ENCODE measurements at regions not wholly inside any gene's neighbourhood (a gene's known extent, or its start where the extent isn't known, plus 50 kb on each side); places are given as distances from the start of the nearest gene placed in this dataset.

GRCh38 chr6:56378507-56378906 is 131.1 kb upstream of the COL21A1 start:
- DNase-seq (ENCODE audit: low read depth in 3 of 3), result no peak

DNA sequence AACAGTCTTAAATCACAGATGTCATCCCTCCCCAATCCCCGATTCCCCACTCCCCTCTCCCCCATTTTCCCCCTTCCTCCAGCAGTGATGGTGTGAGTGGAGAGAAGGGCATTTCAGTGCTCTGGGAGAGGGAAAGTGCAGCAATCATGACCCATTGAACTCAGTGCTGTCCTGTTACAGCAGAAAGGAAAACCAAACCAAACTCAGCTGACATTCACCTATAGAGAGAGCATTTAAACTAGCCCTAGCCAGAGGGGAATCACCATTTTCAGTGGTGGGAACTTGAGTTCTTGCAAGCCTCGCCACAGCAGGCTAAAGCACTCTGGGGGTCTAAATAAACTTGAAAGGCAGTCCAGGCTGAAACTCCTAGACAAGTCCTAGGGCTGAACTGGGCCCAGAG is 129.9 kb upstream of the COL21A1 start:
- no peak for DNase-seq (ENCODE audit: low read depth in 3 of 3)

DNA sequence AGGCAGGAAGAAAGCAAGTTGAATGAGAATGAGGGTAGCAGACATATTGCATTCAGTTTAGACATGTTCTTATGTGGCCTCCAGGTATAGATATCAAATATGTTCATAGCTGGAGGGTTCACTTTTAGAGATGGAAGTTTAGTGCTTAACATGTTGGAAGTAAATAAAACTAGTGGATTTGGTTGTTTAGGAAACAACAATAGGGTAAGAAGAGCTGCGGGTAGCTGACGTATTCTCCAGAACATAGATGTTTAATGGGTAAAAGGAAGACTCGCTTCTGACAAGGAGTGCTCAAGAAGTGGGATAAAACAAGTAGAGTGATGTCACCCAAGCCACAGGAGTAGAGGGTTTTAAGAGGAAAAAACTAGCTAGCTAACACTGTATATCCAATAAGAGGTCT is 128.4 kb upstream of the COL21A1 start:
- no peak for DNase-seq (ENCODE audit: low read depth in 3 of 3)

GRCh38 chr6:56374841-56375369 is 127.5 kb upstream of the COL21A1 start:
- no peak for DNase-seq (ENCODE audit: low read depth in 3 of 3)

DNA sequence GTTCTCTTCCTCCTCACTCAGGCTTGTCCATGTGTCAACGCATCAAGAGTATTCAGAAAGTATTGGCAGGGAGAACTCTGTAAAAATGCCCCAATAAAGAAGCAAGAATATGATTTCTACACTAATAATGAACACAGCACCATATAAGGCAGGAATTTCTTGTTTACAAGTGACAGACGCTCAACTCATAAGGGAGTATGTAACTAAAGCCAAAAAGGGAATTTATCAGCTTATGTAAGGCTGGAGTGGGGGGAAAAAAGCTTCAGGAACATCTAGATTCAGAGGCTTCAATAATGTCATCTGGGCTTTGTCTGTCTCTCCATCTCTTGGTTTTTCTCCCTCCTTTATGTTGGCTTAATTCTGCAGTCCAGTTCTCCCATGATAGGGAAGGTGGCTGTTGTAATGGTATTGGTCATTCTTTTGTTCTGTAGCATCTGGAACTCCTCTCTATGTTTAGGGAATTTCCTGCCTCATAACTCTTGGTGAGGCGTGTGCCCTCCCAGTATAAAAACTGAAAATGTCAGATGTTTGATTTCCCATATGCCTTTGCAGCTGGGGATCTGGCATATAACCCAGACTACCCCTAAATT is 125.1 kb upstream of the COL21A1 start:
- no peak for DNase-seq (ENCODE audit: low read depth in 3 of 3)

DNA sequence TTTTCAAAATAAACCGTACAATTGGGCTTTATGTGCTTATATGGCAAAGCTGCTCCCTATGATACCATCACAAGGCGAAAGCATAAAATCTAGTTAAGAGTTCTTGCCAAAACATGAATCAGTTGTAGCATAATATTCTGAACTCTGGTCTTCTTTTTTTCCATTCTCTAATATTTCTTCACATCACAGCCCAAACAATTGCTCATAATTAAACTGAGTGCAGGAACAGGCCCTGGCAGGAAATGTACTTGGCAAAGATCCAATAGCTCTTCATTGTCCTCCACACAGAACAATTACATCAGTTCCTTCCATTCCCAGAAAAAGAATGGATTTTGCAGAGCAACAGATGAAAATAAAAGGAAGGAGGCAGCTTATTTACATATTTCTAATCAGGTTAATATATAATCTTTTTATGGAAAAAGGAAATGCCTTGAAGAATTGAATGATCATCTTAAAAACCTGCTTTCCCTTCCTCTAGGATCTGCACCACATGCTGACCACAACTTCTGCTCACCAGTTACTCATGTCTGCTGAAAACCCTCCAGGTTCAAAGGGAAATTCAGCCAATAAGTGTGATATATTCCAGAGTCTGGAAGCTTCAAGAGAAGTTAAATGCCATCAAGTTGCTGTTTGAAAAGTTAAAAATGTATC is 123.3 kb upstream of the COL21A1 start:
- no peak for DNase-seq (ENCODE audit: low read depth in 3 of 3)

- no peak for DNase-seq (ENCODE audit: low read depth in 3 of 3)
These were observed 122.8 kb upstream of the COL21A1 start for GRCh38 chr6:56370127-56370540.

DNA sequence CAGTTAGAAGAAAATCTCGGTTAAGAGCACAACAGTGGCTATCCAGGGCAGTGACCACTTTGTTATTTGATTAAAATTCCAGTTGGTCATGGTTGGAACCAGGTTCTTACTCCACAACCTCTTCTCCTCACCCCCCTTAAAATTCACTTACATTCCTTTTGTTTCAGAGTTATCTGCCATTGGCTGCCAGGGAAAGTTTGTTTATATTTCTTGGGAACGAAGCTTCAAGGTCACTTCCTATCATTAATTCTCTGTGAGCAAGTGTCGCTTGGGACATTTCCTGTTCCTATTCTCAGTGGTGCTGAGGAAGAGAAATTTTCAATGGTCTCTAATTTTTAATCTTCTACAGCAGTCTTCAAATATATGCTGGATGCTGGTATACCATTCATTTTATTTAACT is 121.1 kb upstream of the COL21A1 start:
- no peak for DNase-seq (ENCODE audit: low read depth in 3 of 3)

DNA sequence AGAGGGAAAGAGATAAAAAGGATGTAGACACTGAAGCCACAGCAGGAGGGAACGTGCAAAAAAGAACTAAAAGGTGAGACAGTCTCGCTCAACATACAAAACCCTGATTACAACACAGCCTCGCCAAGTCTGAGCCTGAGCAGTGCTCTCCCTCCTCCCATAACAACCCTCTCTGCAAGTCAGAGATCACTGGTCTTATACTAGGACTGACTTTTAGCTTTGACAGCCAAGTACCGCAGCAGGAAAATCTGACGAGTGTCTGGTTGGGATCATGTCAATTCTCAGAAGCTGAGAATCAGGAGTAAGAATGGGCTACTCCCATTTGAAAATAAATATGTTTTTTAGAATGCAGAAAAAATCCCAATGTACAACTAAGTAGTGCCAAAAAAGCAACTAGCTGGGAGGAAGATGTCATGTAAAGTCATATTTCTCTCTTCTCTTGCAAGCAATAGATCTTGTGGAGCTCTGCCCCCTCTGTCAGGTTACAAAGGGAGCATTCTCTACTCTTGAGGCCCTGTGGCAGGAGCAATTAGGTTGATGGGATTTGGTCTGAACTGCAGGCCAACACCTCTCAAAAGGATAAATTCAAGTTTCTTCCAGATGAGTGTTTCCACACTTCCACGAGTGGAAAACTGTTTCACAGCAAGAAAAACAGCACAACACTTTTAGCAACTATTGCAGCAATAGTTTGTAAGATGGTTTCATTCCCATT is 118.9 kb upstream of the COL21A1 start:
- DNase-seq (ENCODE audit: low read depth in 3 of 3), result no peak

GRCh38 chr6:56364827-56365339 is 117.5 kb upstream of the COL21A1 start:
- no peak for DNase-seq (ENCODE audit: low read depth in 3 of 3)

- no peak for DNase-seq (ENCODE audit: low read depth in 3 of 3)
These were observed 117.0 kb upstream of the COL21A1 start for GRCh38 chr6:56364431-56364826.

GRCh38 chr6:56363796-56364430 is 116.5 kb upstream of the COL21A1 start:
- DNase-seq (ENCODE audit: low read depth in 3 of 3), result no peak

GRCh38 chr6:56361812-56362211 is 114.4 kb upstream of the COL21A1 start:
- DNase-seq (ENCODE audit: low read depth in 3 of 3), result no peak

DNA sequence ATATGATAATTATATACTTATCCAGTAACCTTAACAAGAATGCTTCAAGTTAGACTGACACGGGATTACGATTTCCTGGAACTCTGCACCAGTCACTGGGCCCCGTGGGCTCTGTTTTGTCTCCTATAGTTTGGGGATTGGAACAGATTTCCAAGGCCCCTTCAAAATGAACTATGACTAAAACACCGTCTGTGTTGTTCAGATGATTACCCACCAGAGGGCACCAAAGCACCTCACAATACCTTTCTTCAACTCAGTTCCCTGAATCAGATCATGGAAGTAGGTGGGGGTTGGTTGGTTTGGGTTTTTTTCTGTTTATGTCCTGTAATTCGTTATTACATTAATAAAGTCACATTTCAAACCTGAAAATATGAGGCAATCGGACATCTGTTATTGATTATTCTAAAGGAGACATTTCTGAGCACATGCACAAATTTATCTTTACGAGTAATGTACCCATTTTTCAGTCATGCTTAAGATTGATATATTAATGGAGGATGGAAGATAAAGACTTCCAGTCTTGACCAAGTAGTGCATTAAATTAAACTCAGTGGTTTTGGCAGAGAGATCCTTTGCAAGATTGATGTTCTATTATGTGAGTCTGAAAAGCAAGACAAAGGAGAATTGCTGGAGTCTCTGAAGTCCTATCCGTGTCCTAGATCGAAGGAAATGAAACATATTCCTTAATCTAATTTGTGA is 112.0 kb upstream of the COL21A1 start:
- peak; percentile 31 to 46 (median 41) for DNase-seq (ENCODE audit: low read depth in 3 of 3)

DNA sequence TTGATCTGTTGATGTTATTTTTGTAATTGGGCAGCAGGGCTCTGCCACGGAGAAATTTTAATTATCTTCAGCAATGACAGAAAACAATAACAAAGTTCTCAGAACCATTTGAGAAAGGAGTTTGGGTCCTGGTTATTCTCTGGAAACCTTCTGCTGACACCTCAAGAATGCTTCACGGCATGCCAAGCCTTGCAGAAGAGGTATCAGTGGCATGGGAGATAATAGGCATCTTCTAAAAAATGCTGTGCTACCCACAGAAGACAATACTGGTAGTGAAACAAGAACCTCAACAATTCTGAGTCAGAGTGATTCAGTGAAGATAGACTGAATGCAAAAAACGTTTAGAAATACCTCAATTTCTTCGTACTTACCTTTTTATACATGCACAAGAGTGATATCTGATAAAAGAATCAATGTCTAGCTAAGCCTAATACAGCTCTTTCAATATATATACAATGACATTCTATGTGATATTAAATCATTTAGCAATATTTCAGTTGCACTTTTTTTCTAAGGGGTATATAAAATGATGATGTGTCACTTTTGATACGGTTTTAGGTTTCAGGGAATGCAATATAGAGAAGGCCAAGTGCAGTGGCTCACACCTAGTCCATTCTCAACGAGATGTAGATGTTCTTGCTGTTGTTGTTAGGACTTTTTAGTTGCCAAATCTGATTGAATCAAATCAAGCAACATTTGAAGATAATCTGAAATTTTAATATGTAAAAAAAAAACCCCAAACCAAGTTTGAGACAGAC is 110.4 kb upstream of the COL21A1 start:
- DNase-seq (ENCODE audit: low read depth in 3 of 3), result no peak

GRCh38 chr6:56356426-56356825 is 109.0 kb upstream of the COL21A1 start:
- DNase-seq (ENCODE audit: low read depth in 3 of 3), result no peak

DNA sequence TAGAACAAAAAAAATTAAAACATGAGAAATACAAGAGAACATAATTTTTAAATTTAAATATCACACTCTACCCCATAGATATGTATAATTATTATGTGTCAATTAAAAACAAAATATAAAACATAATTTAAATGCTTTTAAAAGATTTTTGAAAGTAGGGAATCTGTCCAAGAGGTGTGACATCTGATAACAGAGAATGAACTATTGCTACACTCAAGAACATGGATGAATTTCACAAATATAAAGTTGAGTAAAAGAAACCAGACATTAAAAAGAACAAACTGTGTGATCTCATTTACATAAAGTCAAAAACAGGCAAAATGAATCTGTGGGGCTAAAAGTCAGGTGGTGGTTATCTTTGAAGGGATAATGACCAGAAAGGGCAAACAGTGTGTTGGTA is 106.5 kb upstream of the COL21A1 start:
- DNase-seq (ENCODE audit: low read depth in 3 of 3), result no peak

- no peak for DNase-seq (ENCODE audit: low read depth in 3 of 3)
These were observed 103.4 kb upstream of the COL21A1 start for GRCh38 chr6:56350628-56351260.

DNA sequence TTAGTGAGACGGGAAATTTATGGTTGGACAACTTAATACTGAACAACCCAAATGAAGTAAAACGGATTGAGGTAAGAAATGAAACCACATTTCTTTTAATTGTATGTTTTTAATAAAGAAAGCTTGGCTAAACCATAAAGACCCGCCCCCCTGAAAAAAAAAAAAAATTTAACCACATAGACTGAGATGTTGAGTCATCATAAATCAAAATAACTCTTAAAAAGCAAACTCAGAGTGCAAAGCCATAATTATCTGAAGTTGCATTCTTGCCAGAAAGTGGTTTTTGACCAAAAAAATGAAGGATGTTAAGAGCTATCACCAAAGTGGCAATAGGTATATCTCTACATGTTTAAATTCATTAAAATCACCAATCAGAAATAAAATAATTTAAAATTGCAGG is 101.8 kb upstream of the COL21A1 start:
- no peak for DNase-seq (ENCODE audit: low read depth in 3 of 3)

DNA sequence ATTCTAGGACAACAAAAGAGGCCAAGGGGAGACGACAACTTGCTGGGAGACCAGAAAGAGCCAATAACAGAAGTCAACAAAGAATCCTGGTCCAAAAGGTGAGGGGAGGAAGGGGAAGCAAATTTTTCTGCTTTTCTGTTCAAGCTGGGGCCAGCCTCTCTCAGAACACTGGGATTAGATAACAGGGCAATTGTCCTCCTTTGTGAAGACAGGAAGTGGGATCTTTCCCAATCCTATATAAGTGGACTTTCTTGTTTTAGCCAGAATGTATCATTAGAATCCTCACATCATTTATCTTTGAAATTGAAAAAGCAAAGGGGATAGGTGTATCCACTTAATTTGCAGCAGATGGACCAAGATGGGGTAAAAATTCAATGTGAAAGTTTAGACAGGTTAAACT is 101.2 kb upstream of the COL21A1 start:
- DNase-seq (ENCODE audit: low read depth in 3 of 3), result no peak

All from stimulated activated CD4-positive, alpha-beta T cell treated with anti-CD3 and anti-CD28 coated beads, TNF-alpha, amount 100 ng/mL, for 24 hours (primary cell).